IMR-90 (cell line): ENCODE measurements at regions not wholly inside any gene's neighbourhood (a gene's known extent, or its start where the extent isn't known, plus 50 kb on each side); places are given as distances from the start of the nearest gene placed in this dataset.

Experiments used
- FOS ChIP-seq: fragments of 150-350 bp; IDR thresholded peaks from 2 replicates; pipeline ENCODE4 v1.6.1; 2016; ENCODE audit warnings: low read depth, low read length
- MAFK ChIP-seq: IDR thresholded peaks from 2 replicates; pipeline ENCODE4 v1.6.1; 2012; ENCODE audit warnings: low read depth, low read length, improper control_type of control experiment
- MAZ ChIP-seq: IDR thresholded peaks from 2 replicates; pipeline ENCODE4 v1.6.1; 2012; ENCODE audit warnings: low read depth, mild to moderate bottlenecking, low read length, improper control_type of control experiment, moderate library complexity, borderline replicate concordance
- MXI1 ChIP-seq: IDR thresholded peaks from 2 replicates; pipeline ENCODE4 v1.6.1; 2012; ENCODE audit warnings: low read depth, mild to moderate bottlenecking, low read length, moderate library complexity, borderline replicate concordance
- POLR2A ChIP-seq: IDR thresholded peaks from 2 replicates; pipeline ENCODE4 v1.6.1; 2012; ENCODE audit warnings: mild to moderate bottlenecking, low read depth, low read length
- RAD21 ChIP-seq: IDR thresholded peaks from 2 replicates; pipeline ENCODE4 v1.6.1; 2012; ENCODE audit warnings: low read length, improper control_type of control experiment
- RFX5 ChIP-seq: IDR thresholded peaks from 2 replicates; pipeline ENCODE4 v1.8.0; 2012; ENCODE audit warnings: low read depth, mild to moderate bottlenecking, low read length, moderate library complexity
- TF ChIP-seq, protein P1 (sequence below): fragments of 150-350 bp; IDR thresholded peaks from 2 replicates; pipeline ENCODE4 v1.6.1; 2017; ENCODE audit warnings: mild to moderate bottlenecking, antibody characterized with exemption, low read length, low read depth
- TF ChIP-seq, protein P2 (sequence below): conservative IDR thresholded peaks from 2 replicates; pipeline ENCODE4 v1.5.1; 2012; ENCODE audit warnings: mild to moderate bottlenecking, low read depth, low read length, improper control_type of control experiment
- TF ChIP-seq, protein P3 (sequence below): fragments of 150-350 bp; IDR thresholded peaks from 2 replicates; pipeline ENCODE4 v1.6.1; 2016; ENCODE audit warnings: low read depth, mild to moderate bottlenecking, low read length, moderate library complexity, borderline replicate concordance

DNA sequence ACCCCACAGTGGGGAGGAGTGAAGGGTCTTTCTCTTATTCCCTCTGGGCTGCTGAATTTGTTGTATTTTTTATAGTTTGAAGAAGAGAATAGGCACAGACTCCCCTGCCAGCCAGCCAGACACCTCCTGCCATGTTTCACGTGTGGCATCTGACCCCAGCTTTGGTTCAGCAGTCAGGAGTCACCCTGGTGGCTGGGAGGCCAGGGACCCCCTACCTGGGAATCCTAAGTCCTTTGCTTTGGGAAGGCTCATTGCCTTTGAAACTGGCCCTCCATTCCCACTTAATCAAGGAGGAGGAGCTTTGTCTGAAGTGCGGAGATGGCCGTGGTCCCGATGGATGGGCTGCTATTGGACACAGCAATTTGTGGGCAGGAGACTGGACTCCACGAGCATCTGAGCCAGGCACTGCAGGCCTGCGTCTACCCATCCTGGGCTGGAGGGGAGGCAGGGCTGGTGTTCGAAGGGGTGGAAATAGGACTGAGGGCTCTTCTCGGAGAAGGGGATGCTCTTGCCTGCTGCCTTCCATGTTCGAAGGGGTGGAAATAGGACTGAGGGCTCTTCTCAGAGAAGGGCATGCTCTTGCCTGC, 196.1 kb downstream of the DLL1 start:
- TF ChIP-seq, protein P1, sequence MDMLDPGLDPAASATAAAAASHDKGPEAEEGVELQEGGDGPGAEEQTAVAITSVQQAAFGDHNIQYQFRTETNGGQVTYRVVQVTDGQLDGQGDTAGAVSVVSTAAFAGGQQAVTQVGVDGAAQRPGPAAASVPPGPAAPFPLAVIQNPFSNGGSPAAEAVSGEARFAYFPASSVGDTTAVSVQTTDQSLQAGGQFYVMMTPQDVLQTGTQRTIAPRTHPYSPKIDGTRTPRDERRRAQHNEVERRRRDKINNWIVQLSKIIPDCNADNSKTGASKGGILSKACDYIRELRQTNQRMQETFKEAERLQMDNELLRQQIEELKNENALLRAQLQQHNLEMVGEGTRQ: no peak
- TF ChIP-seq, protein P2, sequence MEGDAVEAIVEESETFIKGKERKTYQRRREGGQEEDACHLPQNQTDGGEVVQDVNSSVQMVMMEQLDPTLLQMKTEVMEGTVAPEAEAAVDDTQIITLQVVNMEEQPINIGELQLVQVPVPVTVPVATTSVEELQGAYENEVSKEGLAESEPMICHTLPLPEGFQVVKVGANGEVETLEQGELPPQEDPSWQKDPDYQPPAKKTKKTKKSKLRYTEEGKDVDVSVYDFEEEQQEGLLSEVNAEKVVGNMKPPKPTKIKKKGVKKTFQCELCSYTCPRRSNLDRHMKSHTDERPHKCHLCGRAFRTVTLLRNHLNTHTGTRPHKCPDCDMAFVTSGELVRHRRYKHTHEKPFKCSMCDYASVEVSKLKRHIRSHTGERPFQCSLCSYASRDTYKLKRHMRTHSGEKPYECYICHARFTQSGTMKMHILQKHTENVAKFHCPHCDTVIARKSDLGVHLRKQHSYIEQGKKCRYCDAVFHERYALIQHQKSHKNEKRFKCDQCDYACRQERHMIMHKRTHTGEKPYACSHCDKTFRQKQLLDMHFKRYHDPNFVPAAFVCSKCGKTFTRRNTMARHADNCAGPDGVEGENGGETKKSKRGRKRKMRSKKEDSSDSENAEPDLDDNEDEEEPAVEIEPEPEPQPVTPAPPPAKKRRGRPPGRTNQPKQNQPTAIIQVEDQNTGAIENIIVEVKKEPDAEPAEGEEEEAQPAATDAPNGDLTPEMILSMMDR: no peak
- TF ChIP-seq MXI1 (no peak), RAD21 (no peak), POLR2A (no peak), MAFK (no peak), RFX5 (no peak), FOS (no peak), MAZ (no peak)
- TF ChIP-seq, protein P3, sequence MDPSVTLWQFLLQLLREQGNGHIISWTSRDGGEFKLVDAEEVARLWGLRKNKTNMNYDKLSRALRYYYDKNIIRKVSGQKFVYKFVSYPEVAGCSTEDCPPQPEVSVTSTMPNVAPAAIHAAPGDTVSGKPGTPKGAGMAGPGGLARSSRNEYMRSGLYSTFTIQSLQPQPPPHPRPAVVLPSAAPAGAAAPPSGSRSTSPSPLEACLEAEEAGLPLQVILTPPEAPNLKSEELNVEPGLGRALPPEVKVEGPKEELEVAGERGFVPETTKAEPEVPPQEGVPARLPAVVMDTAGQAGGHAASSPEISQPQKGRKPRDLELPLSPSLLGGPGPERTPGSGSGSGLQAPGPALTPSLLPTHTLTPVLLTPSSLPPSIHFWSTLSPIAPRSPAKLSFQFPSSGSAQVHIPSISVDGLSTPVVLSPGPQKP: no peak
